Testis (tissue), 2 donors: ENCODE measurements at regions not wholly inside any gene's neighbourhood (a gene's known extent, or its start where the extent isn't known, plus 50 kb on each side); places are given as distances from the start of the nearest gene placed in this dataset.

Experiments used
- CTCF ChIP-seq, 3 experiments: fragments of 450-650 bp in 2 of 3; fragments of 200-600 bp in 1 of 3; sonication (generic) in 1 of 3; IDR thresholded peaks; one replicate each; pipeline ENCODE4 v1.5.1; 2016 to 2019; ENCODE audit warnings: antibody characterized with exemption in 3 of 3, mild to moderate bottlenecking in 2 of 3, moderate library complexity in 1 of 3
- POLR2A ChIP-seq: fragments of 450-650 bp; IDR thresholded peaks from one replicate; pipeline ENCODE4 v1.6.1; 2017; ENCODE audit warnings: antibody characterized with exemption, mild to moderate bottlenecking, moderate library complexity

GRCh38 chr7:28347475-28348318, 64.6 kb upstream of the CREB5 start:
- TF ChIP-seq CTCF (IDR thresholded peaks at IDR 0.05) (no peak), POLR2A (no peak)
